Naive B cell (primary cell): ENCODE measurements at regions not wholly inside any gene's neighbourhood (a gene's known extent, or its start where the extent isn't known, plus 50 kb on each side); places are given as distances from the start of the nearest gene placed in this dataset.

Experiments used
- ATAC-seq, 2 donors: fragments of 150-1000 bp; cut with Tn5 transposase; 2 replicates each; pipeline ENCODE4 v1.10.0; 2021; ENCODE audit warnings: low read depth in 2 of 2, mild to moderate bottlenecking in 2 of 2, moderate library complexity in 2 of 2
- DNase-seq: peaks from one replicate; pipeline ENCODE4 v3.0.0; 2022
- H3K27ac Mint-ChIP-seq, 6 donors: one replicate each; pipeline ENCODE4 v1.8.0; 2020 to 2022; ENCODE audit warnings: mild to moderate bottlenecking in 6 of 6, mixed read lengths in 6 of 6, moderate library complexity in 5 of 6, inconsistent platforms in 2 of 6
- H3K27me3 Mint-ChIP-seq, 3 donors: one replicate each; pipeline ENCODE4 v1.8.0; 2021 to 2022; ENCODE audit warnings: mixed read lengths in 3 of 3, mild to moderate bottlenecking in 1 of 3
- H3K36me3 Mint-ChIP-seq, 2 donors: one replicate each; pipeline ENCODE4 v1.8.0; 2020 to 2022; ENCODE audit warnings: mixed read lengths in 2 of 2, inconsistent platforms in 1 of 2, mild to moderate bottlenecking in 1 of 2
- H3K4me1 Mint-ChIP-seq, 3 donors: one replicate each; pipeline ENCODE4 v1.8.0; 2020 to 2022; ENCODE audit warnings: mixed read lengths in 3 of 3, inconsistent platforms in 1 of 3, mild to moderate bottlenecking in 1 of 3, moderate library complexity in 1 of 3
- H3K4me3 Mint-ChIP-seq, 8 donors: one replicate each; pipeline ENCODE4 v1.8.0; 2020 to 2022; ENCODE audit warnings: mild to moderate bottlenecking in 8 of 8, mixed read lengths in 8 of 8, moderate library complexity in 8 of 8, inconsistent platforms in 2 of 8
- H3K9me3 Mint-ChIP-seq, 7 donors: one replicate each; pipeline ENCODE4 v1.8.0; 2020 to 2022; ENCODE audit warnings: mixed read lengths in 7 of 7, mild to moderate bottlenecking in 5 of 7, inconsistent platforms in 2 of 7, moderate library complexity in 1 of 7

GRCh38 chr15:80308002-80308401 lies 56.0 kb upstream of the CTXND1 start:
- no peak overlapping the region for H3K27ac Mint-ChIP-seq
- peaks cover 0 to 5% (median 0%) of the 10 kb centered on the region in 7 donors for H3K9me3 Mint-ChIP-seq
- H3K36me3 Mint-ChIP-seq: no peaks in the 10 kb centered on the region
- no peaks in the 10 kb centered on the region for H3K4me1 Mint-ChIP-seq
- H3K4me3 Mint-ChIP-seq: no peak overlapping the region
- ATAC-seq: no peak
- peaks cover 24 to 35% (median 34%) of the 10 kb centered on the region in 3 donors for H3K27me3 Mint-ChIP-seq
- DNase-seq: no peak

GRCh38 chr15:80309769-80310384 lies 57.9 kb upstream of the CTXND1 start:
- Mint-ChIP-seq H3K27me3 (peaks cover 27 to 41% (median 28%) of the 10 kb centered on the region in 3 donors), H3K4me1 (no peaks in the 10 kb centered on the region), H3K36me3 (no peaks in the 10 kb centered on the region), H3K9me3 (peaks cover 0 to 4% (median 0%) of the 10 kb centered on the region in 7 donors), H3K27ac (no peak overlapping the region), H3K4me3 (no peak overlapping the region)
- ATAC-seq (no peak), DNase-seq (no peak)

GRCh38 chr15:80310776-80311175 lies 58.8 kb upstream of the CTXND1 start:
- DNase-seq: no peak
- no peak overlapping the region for H3K4me3 Mint-ChIP-seq
- peaks cover 0 to 4% (median 0%) of the 10 kb centered on the region in 7 donors for H3K9me3 Mint-ChIP-seq
- no peak overlapping the region for H3K27ac Mint-ChIP-seq
- no peaks in the 10 kb centered on the region for H3K36me3 Mint-ChIP-seq
- ATAC-seq: no peak
- H3K27me3 Mint-ChIP-seq: peaks cover 24 to 47% (median 28%) of the 10 kb centered on the region in 3 donors
- H3K4me1 Mint-ChIP-seq: no peaks in the 10 kb centered on the region

- ATAC-seq (no peak), DNase-seq (no peak)
- H3K36me3 Mint-ChIP-seq: no peaks in the 10 kb centered on the region
- no peak overlapping the region for H3K27ac Mint-ChIP-seq
- H3K27me3 Mint-ChIP-seq: peaks cover 12 to 43% (median 14%) of the 10 kb centered on the region in 3 donors
- no peaks in the 10 kb centered on the region for H3K9me3 Mint-ChIP-seq
- H3K4me3 Mint-ChIP-seq: no peak overlapping the region
- H3K4me1 Mint-ChIP-seq: no peaks in the 10 kb centered on the region
These were observed 63.4 kb upstream of the CTXND1 start for GRCh38 chr15:80315289-80315987.

GRCh38 chr15:80317389-80318182 lies 65.6 kb upstream of the CTXND1 start:
- no peaks in the 10 kb centered on the region for H3K36me3 Mint-ChIP-seq
- no peak for DNase-seq
- peaks cover 14 to 42% (median 20%) of the 10 kb centered on the region in 3 donors for H3K27me3 Mint-ChIP-seq
- H3K27ac Mint-ChIP-seq: no peak overlapping the region
- peaks cover 0 to 5% (median 0%) of the 10 kb centered on the region in 7 donors for H3K9me3 Mint-ChIP-seq
- H3K4me1 Mint-ChIP-seq: no peaks in the 10 kb centered on the region
- ATAC-seq: no peak
- no peak overlapping the region for H3K4me3 Mint-ChIP-seq

- H3K27me3 Mint-ChIP-seq: peaks cover 9 to 35% (median 28%) of the 10 kb centered on the region in 3 donors
- ATAC-seq (no peak), DNase-seq (no peak)
These were observed 69.8 kb upstream of the CTXND1 start for GRCh38 chr15:80321853-80322252.

GRCh38 chr15:80323285-80323684 lies 71.3 kb upstream of the CTXND1 start:
- H3K4me3 Mint-ChIP-seq: no peak overlapping the region
- H3K36me3 Mint-ChIP-seq: peaks cover 0 to 5% of the 10 kb centered on the region in 2 donors
- no peak overlapping the region for H3K27ac Mint-ChIP-seq
- H3K27me3 Mint-ChIP-seq: peaks cover 14 to 25% (median 25%) of the 10 kb centered on the region in 3 donors
- H3K9me3 Mint-ChIP-seq: peaks cover 0 to 25% (median 11%) of the 10 kb centered on the region in 7 donors
- no peak for DNase-seq
- no peaks in the 10 kb centered on the region for H3K4me1 Mint-ChIP-seq
- no peak for ATAC-seq

More at GRCh38 chr15:80321853-80322252, 69.8 kb upstream of the CTXND1 start:
- Mint-ChIP-seq H3K4me3 (no peak overlapping the region), H3K4me1 (no peaks in the 10 kb centered on the region), H3K9me3 (peaks cover 0 to 24% (median 5%) of the 10 kb centered on the region in 7 donors), H3K27ac (no peak overlapping the region), H3K36me3 (peaks cover 0 to 5% of the 10 kb centered on the region in 2 donors)

GRCh38 chr15:80324545-80325080 lies 72.6 kb upstream of the CTXND1 start:
- Mint-ChIP-seq H3K27me3 (peaks cover 12 to 27% (median 26%) of the 10 kb centered on the region in 3 donors), H3K4me3 (peak overlapping the region in 1 of 8 donors; percentile 37), H3K36me3 (peaks cover 0 to 5% of the 10 kb centered on the region in 2 donors), H3K4me1 (no peaks in the 10 kb centered on the region), H3K27ac (no peak overlapping the region), H3K9me3 (peaks cover 3 to 25% (median 11%) of the 10 kb centered on the region in 7 donors)
- no peak for DNase-seq
- no peak for ATAC-seq

GRCh38 chr15:80325206-80325605 lies 73.2 kb upstream of the CTXND1 start:
- H3K27ac Mint-ChIP-seq: no peak overlapping the region
- no peak overlapping the region for H3K4me3 Mint-ChIP-seq
- H3K27me3 Mint-ChIP-seq: peaks cover 9 to 24% (median 22%) of the 10 kb centered on the region in 3 donors
- no peaks in the 10 kb centered on the region for H3K4me1 Mint-ChIP-seq
- H3K36me3 Mint-ChIP-seq: peaks cover 0 to 5% of the 10 kb centered on the region in 2 donors
- DNase-seq (no peak), ATAC-seq (no peak)
- peaks cover 3 to 27% (median 11%) of the 10 kb centered on the region in 7 donors for H3K9me3 Mint-ChIP-seq

- Mint-ChIP-seq H3K9me3 (peaks cover 3 to 31% (median 11%) of the 10 kb centered on the region in 7 donors), H3K27me3 (peaks cover 5 to 18% (median 16%) of the 10 kb centered on the region in 3 donors), H3K36me3 (peaks cover 0 to 5% of the 10 kb centered on the region in 2 donors), H3K4me3 (no peak overlapping the region), H3K4me1 (no peaks in the 10 kb centered on the region), H3K27ac (no peak overlapping the region)
- DNase-seq (no peak), ATAC-seq (no peak)
These were observed 74.3 kb upstream of the CTXND1 start for GRCh38 chr15:80326270-80326669.

GRCh38 chr15:80328496-80328895 lies 75.7 kb upstream of the ARNT2 start:
- H3K4me1 Mint-ChIP-seq: no peaks in the 10 kb centered on the region
- no peak for DNase-seq
- no peak overlapping the region for H3K4me3 Mint-ChIP-seq
- peaks cover 5 to 16% (median 15%) of the 10 kb centered on the region in 3 donors for H3K27me3 Mint-ChIP-seq
- peaks cover 3 to 24% (median 10%) of the 10 kb centered on the region in 7 donors for H3K9me3 Mint-ChIP-seq
- ATAC-seq: no peak
- H3K27ac Mint-ChIP-seq: no peak overlapping the region
- peaks cover 0 to 5% of the 10 kb centered on the region in 2 donors for H3K36me3 Mint-ChIP-seq

GRCh38 chr15:80331886-80332406 lies 72.2 kb upstream of the ARNT2 start:
- no peak overlapping the region for H3K27ac Mint-ChIP-seq
- DNase-seq: no peak
- H3K4me1 Mint-ChIP-seq: peaks cover 0 to 4% (median 0%) of the 10 kb centered on the region in 3 donors
- H3K4me3 Mint-ChIP-seq: no peak overlapping the region
- H3K9me3 Mint-ChIP-seq: peaks cover 1 to 17% (median 6%) of the 10 kb centered on the region in 7 donors
- no peaks in the 10 kb centered on the region for H3K36me3 Mint-ChIP-seq
- no peak for ATAC-seq
- peaks cover 10 to 18% (median 11%) of the 10 kb centered on the region in 3 donors for H3K27me3 Mint-ChIP-seq

GRCh38 chr15:80333261-80333660 lies 70.9 kb upstream of the ARNT2 start:
- ATAC-seq: no peak
- peaks cover 0 to 9% (median 6%) of the 10 kb centered on the region in 7 donors for H3K9me3 Mint-ChIP-seq
- no peak overlapping the region for H3K27ac Mint-ChIP-seq
- DNase-seq: no peak
- H3K36me3 Mint-ChIP-seq: no peaks in the 10 kb centered on the region
- H3K27me3 Mint-ChIP-seq: peaks cover 6 to 18% (median 10%) of the 10 kb centered on the region in 3 donors
- H3K4me1 Mint-ChIP-seq: peaks cover 0 to 4% (median 0%) of the 10 kb centered on the region in 3 donors
- no peak overlapping the region for H3K4me3 Mint-ChIP-seq
